ENCODE measurements at regions not wholly inside any gene's neighbourhood (a gene's known extent, or its start where the extent isn't known, plus 50 kb on each side); places are given as distances from the start of the nearest gene placed in this dataset.

GRCh38 chr21:28657566-28657965 lies 335.1 kb downstream of the LTN1 start:
- Mint-ChIP-seq H3K36me3 (ENCODE audit: low read depth) (no peaks in the 10 kb centered on the region), H3K27me3 (ENCODE audit: low read depth) (no peaks in the 10 kb centered on the region), H3K4me3 (no peak overlapping the region), H3K9me3 (no peaks in the 10 kb centered on the region), H3K27ac (peak overlapping the region in 1 of 3 experiments; percentile 14), H3K4me1 (peaks cover 5% of the 10 kb centered on the region)
- TF ChIP-seq CTCF (IDR thresholded peaks at IDR 0.05; ENCODE audit: unreplicated experiment in 3 of 3), result no peak

GRCh38 chr21:28655471-28655870 lies 337.2 kb downstream of the LTN1 start:
- Mint-ChIP-seq H3K36me3 (ENCODE audit: low read depth) (no peaks in the 10 kb centered on the region), H3K4me3 (no peak overlapping the region), H3K27me3 (ENCODE audit: low read depth) (no peaks in the 10 kb centered on the region), H3K9me3 (no peaks in the 10 kb centered on the region), H3K4me1 (peaks cover 5% of the 10 kb centered on the region), H3K27ac (no peak overlapping the region)
- TF ChIP-seq CTCF (IDR thresholded peaks at IDR 0.05; ENCODE audit: unreplicated experiment in 3 of 3), result no peak

- Mint-ChIP-seq H3K36me3 (ENCODE audit: low read depth) (no peaks in the 10 kb centered on the region), H3K27ac (no peak overlapping the region), H3K27me3 (ENCODE audit: low read depth) (no peaks in the 10 kb centered on the region), H3K4me1 (peaks cover 5% of the 10 kb centered on the region), H3K4me3 (no peak overlapping the region), H3K9me3 (no peaks in the 10 kb centered on the region)
- no peak for TF ChIP-seq CTCF (IDR thresholded peaks at IDR 0.05; ENCODE audit: unreplicated experiment in 3 of 3)
These were observed 338.3 kb downstream of the LTN1 start for GRCh38 chr21:28654406-28654805.

- Mint-ChIP-seq H3K4me1 (no peaks in the 10 kb centered on the region), H3K27me3 (ENCODE audit: low read depth) (peaks cover 4% of the 10 kb centered on the region), H3K27ac (no peak overlapping the region), H3K36me3 (ENCODE audit: low read depth) (no peaks in the 10 kb centered on the region), H3K4me3 (no peak overlapping the region), H3K9me3 (no peaks in the 10 kb centered on the region)
- TF ChIP-seq CTCF (IDR thresholded peaks at IDR 0.05; ENCODE audit: unreplicated experiment in 3 of 3), result no peak
These were observed 347.9 kb downstream of the LTN1 start for GRCh38 chr21:28644762-28645161.

- no peak overlapping the region for H3K4me3 Mint-ChIP-seq
- H3K27ac Mint-ChIP-seq, result no peak overlapping the region
- no peaks in the 10 kb centered on the region for H3K4me1 Mint-ChIP-seq
- H3K36me3 Mint-ChIP-seq (ENCODE audit: low read depth), result no peaks in the 10 kb centered on the region
- H3K27me3 Mint-ChIP-seq (ENCODE audit: low read depth), result peaks cover 4% of the 10 kb centered on the region
- no peaks in the 10 kb centered on the region for H3K9me3 Mint-ChIP-seq
- no peak for TF ChIP-seq CTCF (IDR thresholded peaks at IDR 0.05; ENCODE audit: unreplicated experiment in 3 of 3)
These were observed 349.8 kb downstream of the LTN1 start for GRCh38 chr21:28642891-28643290.

- H3K9me3 Mint-ChIP-seq, result no peaks in the 10 kb centered on the region
- no peaks in the 10 kb centered on the region for H3K36me3 Mint-ChIP-seq (ENCODE audit: low read depth)
- H3K27ac Mint-ChIP-seq, result no peak overlapping the region
- no peak for TF ChIP-seq CTCF (IDR thresholded peaks at IDR 0.05; ENCODE audit: unreplicated experiment in 3 of 3)
- peaks cover 4% of the 10 kb centered on the region for H3K27me3 Mint-ChIP-seq (ENCODE audit: low read depth)
- no peaks in the 10 kb centered on the region for H3K4me1 Mint-ChIP-seq
- H3K4me3 Mint-ChIP-seq, result no peak overlapping the region
These were observed 350.9 kb downstream of the LTN1 start for GRCh38 chr21:28641731-28642130.

All from nephron (organoid).